HG02938 (cell line): ENCODE measurements at regions not wholly inside any gene's neighbourhood (a gene's known extent, or its start where the extent isn't known, plus 50 kb on each side); places are given as distances from the start of the nearest gene placed in this dataset.
"Not testable (repeated sequence)": the region's sequence is repeated elsewhere in the genome, so short reads cannot be mapped to it uniquely, and the experiment has no call there.

Experiments
- ATAC-seq: cut with Tn5 transposase; IDR thresholded peaks from one replicate; pipeline ENCODE4 v1.9.1; 2021; ENCODE audit warnings: mild to moderate bottlenecking, moderate library complexity; ENCODE audit not compliant: unreplicated experiment

- no peak for ATAC-seq
These were observed 259.2 kb upstream of the AADAT start for GRCh38 chr4:170348945-170349344.

DNA sequence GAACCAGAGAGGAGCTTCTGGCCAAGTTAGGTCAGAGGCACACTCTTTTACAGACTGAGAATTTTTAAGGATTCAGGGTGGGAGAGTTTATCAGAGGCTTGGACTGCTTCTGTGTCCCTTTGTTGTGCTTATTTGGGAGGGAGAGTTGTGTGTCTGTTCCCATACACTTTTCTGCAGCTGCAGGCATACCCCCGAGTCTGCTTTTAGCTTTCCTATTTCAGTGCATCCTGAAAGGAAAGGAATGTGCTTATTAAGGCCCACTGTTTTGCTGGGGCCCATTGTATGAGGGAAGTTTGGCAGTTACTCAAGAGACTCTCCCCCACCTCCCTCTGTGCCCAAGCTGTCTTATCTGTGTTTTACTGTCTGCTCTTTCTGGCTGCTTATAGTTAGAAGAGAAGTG, 257.4 kb upstream of the AADAT start:
- ATAC-seq, result not testable (repeated sequence)

GRCh38 chr4:170339522-170339921, 249.8 kb upstream of the AADAT start:
- no peak for ATAC-seq

GRCh38 chr4:170336238-170336775, 246.6 kb upstream of the AADAT start:
- peak; percentile 92 for ATAC-seq

DNA sequence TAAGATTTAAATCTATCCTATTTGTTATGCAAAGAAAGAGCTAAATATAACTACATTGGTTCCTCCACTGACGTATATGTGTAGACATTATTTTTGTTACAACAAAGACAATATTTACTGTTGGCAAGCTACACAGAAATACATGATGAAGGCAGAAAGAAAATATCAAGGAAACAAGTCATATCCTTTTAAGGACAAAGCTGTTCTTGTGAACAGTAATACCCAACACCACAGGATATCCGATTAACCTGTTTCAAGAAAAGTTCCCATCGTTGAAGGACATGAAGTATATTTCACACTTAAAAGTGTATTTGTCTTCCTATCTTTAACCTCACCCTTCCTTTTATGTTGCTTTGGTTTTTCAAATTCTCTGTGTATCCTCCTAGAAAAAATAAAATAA, 235.8 kb upstream of the AADAT start:
- ATAC-seq, result no peak

DNA sequence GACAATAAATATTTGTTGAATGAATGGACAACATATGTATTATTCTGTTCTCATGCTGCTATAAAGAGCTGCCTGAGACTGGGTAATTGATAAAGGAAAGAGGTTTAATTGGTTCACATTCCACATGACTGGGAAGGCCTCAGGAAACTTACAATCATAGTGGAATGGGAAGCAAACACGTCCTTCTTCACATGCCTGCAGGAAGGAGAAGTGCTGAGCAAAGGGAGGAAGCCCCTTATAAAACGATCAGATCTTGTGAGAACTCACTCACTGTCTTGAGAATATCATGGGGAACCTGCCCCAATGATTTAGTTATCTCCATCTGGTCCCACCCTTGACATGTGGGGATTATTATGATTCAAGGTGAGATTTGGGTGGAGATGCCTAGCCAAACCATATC, 233.9 kb upstream of the AADAT start:
- ATAC-seq, result no peak

- ATAC-seq, result no peak
These were observed 217.4 kb upstream of the AADAT start for GRCh38 chr4:170307182-170307581.

DNA sequence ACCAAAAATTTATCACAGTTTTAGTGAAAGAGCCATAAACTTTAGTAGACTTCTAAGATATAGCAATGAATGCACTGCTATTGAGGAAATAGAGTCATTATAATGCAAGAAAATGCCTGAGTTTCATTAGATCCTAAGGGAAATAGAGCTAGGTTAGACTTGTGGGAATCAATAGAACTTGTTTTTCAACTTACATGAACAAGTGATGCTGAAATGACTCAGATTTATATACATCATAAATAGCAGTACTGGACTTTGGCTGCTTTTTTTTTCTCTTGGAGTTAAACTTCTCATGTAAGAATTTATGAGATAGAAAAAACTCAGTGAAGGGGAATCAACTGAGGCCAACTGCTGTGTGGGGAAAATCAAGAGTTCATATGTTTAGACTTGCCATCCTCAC, 216.5 kb upstream of the AADAT start:
- no peak for ATAC-seq

DNA sequence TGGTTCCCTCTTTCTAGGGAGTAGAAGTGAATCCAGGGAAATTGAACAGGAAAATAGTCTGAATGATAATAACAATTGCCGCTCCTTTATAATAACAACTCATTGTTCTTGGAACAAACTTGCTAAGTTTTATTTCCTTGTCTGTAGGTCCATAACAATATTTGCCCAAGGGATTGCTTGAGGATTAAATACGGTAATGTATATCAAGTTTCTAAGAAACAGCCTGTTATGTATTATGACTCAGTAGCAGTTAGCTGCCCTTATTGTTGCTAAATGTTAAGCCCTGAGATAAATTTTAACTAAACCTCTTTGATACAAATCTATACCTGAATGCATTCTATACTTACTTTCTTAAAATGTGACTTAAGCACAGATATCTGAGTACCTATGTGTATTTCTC, 215.9 kb upstream of the AADAT start:
- ATAC-seq, result no peak

DNA sequence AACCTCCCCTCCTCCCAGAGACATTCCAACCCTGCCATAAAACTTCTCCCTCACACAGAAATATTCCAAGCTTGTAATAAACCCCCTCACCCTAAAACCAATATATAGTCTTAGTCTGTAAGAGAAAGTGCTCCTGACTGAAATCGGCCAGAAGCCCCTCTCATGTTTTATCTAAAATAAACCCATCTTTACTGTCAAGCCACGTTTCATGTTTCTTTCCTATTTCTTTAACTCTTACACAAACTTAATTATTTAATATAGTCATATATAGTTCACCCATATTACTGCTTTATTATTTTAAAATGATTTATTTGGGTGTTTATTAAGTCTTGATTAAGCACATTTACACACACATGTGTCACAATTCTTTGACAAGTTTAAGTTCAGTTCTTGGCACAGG, 191.3 kb upstream of the AADAT start:
- no peak for ATAC-seq

DNA sequence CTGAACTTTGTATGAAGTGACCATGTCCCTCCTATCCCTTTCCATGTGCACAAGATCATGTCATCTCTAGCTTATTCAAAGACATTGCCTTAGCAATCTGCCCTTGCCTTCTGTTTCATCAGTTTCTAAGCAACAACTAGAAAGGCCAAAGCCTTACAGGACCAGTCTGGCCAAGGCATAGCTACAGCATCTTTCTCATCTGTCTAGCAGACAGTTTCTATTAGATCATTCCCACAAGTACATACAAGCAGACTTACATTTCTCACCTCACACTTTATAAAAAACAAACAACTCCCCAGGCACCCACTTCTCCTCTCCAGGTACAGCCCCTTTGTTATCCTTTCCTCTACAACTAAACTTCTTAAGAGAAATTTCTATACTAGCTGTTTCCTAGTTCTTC, 188.7 kb upstream of the AADAT start:
- no peak for ATAC-seq

DNA sequence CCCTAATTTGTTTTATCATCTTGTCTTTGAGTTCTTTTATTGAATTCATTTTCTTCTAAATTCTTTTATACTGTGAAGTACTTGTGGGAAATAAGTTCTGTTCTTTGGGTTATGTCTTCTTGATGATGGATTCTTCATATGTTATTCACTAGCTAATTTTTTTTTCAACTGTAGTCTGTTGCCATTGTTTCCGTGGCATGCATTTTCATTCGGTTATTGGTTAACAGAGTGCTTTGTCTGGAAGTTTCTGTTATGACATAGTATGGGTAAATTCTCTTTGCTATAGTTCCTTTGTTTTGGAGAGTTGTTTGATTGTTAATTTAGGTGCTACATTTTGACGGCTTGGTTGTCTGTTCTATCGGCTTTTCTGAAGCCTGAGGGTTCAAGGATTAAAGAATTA, 184.9 kb upstream of the AADAT start:
- ATAC-seq, result no peak

- ATAC-seq, result no peak
These were observed 183.2 kb upstream of the AADAT start for GRCh38 chr4:170272959-170273358.

DNA sequence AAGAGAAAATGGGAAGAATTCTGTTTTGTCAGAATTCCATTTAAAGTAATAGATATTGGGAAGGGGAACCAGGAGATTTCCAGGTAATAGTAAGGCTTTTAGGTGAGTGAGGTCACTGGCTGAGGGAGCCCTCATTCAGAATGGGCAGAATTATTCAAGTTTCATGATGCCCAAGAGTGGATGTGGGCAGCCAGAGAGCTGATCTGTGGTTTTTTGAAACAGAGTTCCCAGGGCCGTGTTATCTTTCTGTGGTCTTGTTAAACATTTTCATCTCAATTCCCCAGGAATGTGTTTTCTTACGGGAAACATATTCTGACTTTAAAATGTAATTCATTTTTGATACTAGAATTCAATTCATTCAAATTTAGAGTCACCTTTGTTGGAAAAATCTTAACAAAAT, 182.0 kb upstream of the AADAT start:
- ATAC-seq, result no peak

DNA sequence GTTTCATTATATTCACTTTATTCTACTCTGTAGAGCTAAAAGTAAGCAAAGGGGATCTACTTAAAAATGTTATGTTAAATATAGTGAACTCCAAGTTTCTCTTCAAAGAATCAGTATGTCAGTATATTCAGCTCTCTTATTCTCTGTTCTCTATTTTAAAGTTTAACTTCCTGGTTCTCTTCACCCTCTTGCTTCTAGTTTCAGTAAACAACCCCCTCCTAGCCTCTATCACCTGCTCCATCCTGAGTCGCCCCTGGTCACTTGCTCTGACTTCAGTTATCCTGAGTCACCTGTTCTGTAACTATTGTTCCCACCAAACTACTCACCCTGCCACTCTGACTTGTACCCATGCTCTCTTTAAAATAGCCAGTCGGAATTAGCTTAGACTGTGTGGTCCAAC, 180.9 kb upstream of the AADAT start:
- no peak for ATAC-seq

GRCh38 chr4:170269950-170270349, 180.2 kb upstream of the AADAT start:
- no peak for ATAC-seq

GRCh38 chr4:170259631-170260153, 169.9 kb upstream of the AADAT start:
- ATAC-seq, result peak; percentile 98

GRCh38 chr4:170256807-170257206, 167.1 kb upstream of the AADAT start:
- ATAC-seq, result no peak

GRCh38 chr4:170248576-170248975, 158.8 kb upstream of the AADAT start:
- ATAC-seq, result no peak

- ATAC-seq, result no peak
These were observed 158.3 kb upstream of the AADAT start for GRCh38 chr4:170248029-170248428.

GRCh38 chr4:170247596-170247995, 157.8 kb upstream of the AADAT start:
- no peak for ATAC-seq

GRCh38 chr4:170243662-170244288, 154.0 kb upstream of the AADAT start:
- no peak for ATAC-seq

GRCh38 chr4:170242471-170242870, 152.7 kb upstream of the AADAT start:
- no peak for ATAC-seq
